Omental fat pad (tissue), 3 donors: ENCODE measurements at regions not wholly inside any gene's neighbourhood (a gene's known extent, or its start where the extent isn't known, plus 50 kb on each side); places are given as distances from the start of the nearest gene placed in this dataset. TPM values are rescaled to one million over a fixed set of nuclear protein-coding genes. Genes with fewer than 3 reads are reported as not detected.

Experiments
- ATAC-seq: fragments of 150-250 bp; one replicate; pipeline ENCODE4 v1.9.1; 2016; ENCODE audit warnings: mild to moderate bottlenecking, moderate library complexity; ENCODE audit not compliant: low FRiP score
- DNase-seq: peaks from one replicate; pipeline ENCODE4 v3.0.0-alpha.2; 2019; ENCODE audit warnings: low spot score
- small RNA-seq: library from RNA; depleted of rRNA; stranded (forward); fragments of <200 nt; gene quantifications from one replicate; pipeline ENCODE3, GENCODE V24; 2016
- TF ChIP-seq, protein P1 (sequence below), 3 donors: fragments of 450-650 bp; IDR thresholded peaks; one replicate each; pipeline ENCODE4 v1.5.1; 2016 to 2017; ENCODE audit warnings: antibody characterized with exemption in 3 of 3, mild to moderate bottlenecking in 3 of 3, moderate library complexity in 2 of 3

- TF ChIP-seq, protein P1, sequence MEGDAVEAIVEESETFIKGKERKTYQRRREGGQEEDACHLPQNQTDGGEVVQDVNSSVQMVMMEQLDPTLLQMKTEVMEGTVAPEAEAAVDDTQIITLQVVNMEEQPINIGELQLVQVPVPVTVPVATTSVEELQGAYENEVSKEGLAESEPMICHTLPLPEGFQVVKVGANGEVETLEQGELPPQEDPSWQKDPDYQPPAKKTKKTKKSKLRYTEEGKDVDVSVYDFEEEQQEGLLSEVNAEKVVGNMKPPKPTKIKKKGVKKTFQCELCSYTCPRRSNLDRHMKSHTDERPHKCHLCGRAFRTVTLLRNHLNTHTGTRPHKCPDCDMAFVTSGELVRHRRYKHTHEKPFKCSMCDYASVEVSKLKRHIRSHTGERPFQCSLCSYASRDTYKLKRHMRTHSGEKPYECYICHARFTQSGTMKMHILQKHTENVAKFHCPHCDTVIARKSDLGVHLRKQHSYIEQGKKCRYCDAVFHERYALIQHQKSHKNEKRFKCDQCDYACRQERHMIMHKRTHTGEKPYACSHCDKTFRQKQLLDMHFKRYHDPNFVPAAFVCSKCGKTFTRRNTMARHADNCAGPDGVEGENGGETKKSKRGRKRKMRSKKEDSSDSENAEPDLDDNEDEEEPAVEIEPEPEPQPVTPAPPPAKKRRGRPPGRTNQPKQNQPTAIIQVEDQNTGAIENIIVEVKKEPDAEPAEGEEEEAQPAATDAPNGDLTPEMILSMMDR (IDR thresholded peaks at IDR 0.05): no peak
- ATAC-seq: no peak
- DNase-seq: no peak
Measured at GRCh38 chr1:182119631-182120030, 58.1 kb upstream of the ZNF648 start.

DNA sequence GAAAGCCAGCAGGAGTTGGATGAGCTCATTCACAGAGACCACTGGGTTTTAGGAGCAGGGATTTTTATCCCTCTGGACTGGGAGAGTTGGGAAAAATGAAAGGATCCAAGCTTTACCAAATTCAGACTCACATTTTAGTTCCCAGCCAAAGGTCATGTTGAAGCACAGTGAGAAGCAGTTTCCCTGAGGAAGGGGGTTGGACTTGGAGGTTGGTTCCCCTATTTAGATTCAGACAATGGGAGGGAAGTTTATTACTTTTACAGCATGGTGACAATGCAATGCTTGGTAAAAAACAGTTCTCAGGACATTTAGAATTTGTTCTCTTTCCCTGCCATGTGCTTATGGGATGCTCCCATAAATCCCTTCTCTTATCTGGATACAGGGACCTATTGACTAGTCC, 57.3 kb upstream of the ZNF648 start:
- no peak for ATAC-seq
- TF ChIP-seq, protein P1 (IDR thresholded peaks at IDR 0.05): no peak
- DNase-seq: no peak

- ATAC-seq (no peak), DNase-seq (no peak)
- TF ChIP-seq, protein P1 (IDR thresholded peaks at IDR 0.05): no peak
Measured at GRCh38 chr1:182114627-182115023, 53.1 kb upstream of the ZNF648 start.

- DNase-seq (no peak), ATAC-seq (no peak)
- TF ChIP-seq, protein P1 (IDR thresholded peaks at IDR 0.05): no peak
Measured at GRCh38 chr1:182113879-182114626, 52.5 kb upstream of the ZNF648 start.

DNA sequence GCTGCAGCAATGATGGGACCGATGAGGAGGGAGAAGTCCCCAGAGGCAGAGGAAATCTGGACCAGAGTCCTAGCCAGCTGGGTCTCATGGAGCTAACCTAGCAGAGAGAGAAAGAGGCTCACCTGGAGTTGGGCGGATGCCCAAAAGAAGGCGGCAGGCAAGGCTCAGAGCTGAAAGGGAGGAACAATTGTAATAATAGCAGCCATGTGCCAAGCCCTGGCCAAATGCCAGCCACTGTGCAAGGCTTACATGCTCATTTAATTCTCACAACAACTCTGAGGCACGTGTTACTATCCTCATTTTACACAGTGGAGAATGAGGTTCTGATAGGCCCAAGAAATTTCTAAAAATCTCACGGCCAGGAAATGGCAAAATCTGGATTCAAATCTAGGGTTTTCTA, 50.0 kb upstream of the ZNF648 start:
- TF ChIP-seq, protein P1 (IDR thresholded peaks at IDR 0.05): no peak
- DNase-seq (no peak), ATAC-seq (no peak)

Small RNA genes in the stretch of these regions (small RNA-seq; reads per million reads assigned to genes)
- gene RNU6-152P: not detected
